Smooth muscle cell (in vitro differentiated cells): ENCODE measurements at regions not wholly inside any gene's neighbourhood (a gene's known extent, or its start where the extent isn't known, plus 50 kb on each side); places are given as distances from the start of the nearest gene placed in this dataset.

ENCODE experiments used
- DNase-seq: peaks from one replicate; lab custom pipeline; 2025; ENCODE audit not compliant: unreplicated experiment; lab: John Stamatoyannopoulos, UW
- H2AFZ ChIP-seq: fragments of 200-600 bp; sonication (generic); 2 replicates; pipeline ENCODE4 v1.6.0; 2016; ENCODE audit warnings: antibody characterized with exemption, low read depth, mild to moderate bottlenecking
- H3F3A ChIP-seq: fragments of 200-600 bp; sonication (generic); 2 replicates; pipeline ENCODE4 v1.6.0; 2017; ENCODE audit warnings: antibody characterized with exemption, low read depth
- H3K27ac ChIP-seq: fragments of 200-600 bp; sonication (generic); 2 replicates; pipeline ENCODE4 v1.5.1; 2016; ENCODE audit warnings: low read depth, mild to moderate bottlenecking
- H3K27me3 ChIP-seq: fragments of 200-600 bp; sonication (generic); 2 replicates; pipeline ENCODE4 v1.6.1; 2016; ENCODE audit warnings: low read depth, mild to moderate bottlenecking
- H3K36me3 ChIP-seq: fragments of 200-600 bp; sonication (generic); 2 replicates; pipeline ENCODE4 v1.5.1; 2016; ENCODE audit warnings: low read depth
- H3K4me1 ChIP-seq: fragments of 200-600 bp; sonication (generic); 2 replicates; pipeline ENCODE4 v1.5.1; 2016; ENCODE audit warnings: low read depth
- H3K4me2 ChIP-seq: fragments of 200-600 bp; sonication (generic); 2 replicates; pipeline ENCODE4 v1.6.0; 2016; ENCODE audit warnings: mild to moderate bottlenecking
- H3K4me3 ChIP-seq: fragments of 200-600 bp; sonication (generic); 2 replicates; pipeline ENCODE4 v1.5.1; 2016; ENCODE audit warnings: mild to moderate bottlenecking
- H3K79me2 ChIP-seq: fragments of 200-600 bp; sonication (generic); 2 replicates; pipeline ENCODE4 v1.6.0; 2016; ENCODE audit warnings: low read depth, mild to moderate bottlenecking
- H3K9ac ChIP-seq: fragments of 200-600 bp; sonication (generic); 2 replicates; pipeline ENCODE4 v1.6.0; 2016; ENCODE audit warnings: low read depth
- H3K9me3 ChIP-seq: fragments of 200-600 bp; sonication (generic); replicated peaks from 2 replicates; pipeline ENCODE4 v1.5.1; 2016; ENCODE audit warnings: low read depth
- H4K20me1 ChIP-seq: fragments of 200-600 bp; sonication (generic); 2 replicates; pipeline ENCODE4 v1.6.0; 2016; ENCODE audit warnings: low read depth
- CTCF ChIP-seq: fragments of 200-600 bp; sonication (generic); IDR thresholded peaks from 2 replicates; pipeline ENCODE4 v1.5.1; 2017; ENCODE audit warnings: borderline replicate concordance, mild to moderate bottlenecking, antibody characterized with exemption; ENCODE audit not compliant: insufficient read depth, poor library complexity, severe bottlenecking
- WGBS: methylation state at CpG from one replicate; pipeline ENCODE4 v1.1.7; 2016; ENCODE audit warnings: low lambda C conversion rate; 5-methylcytosine and 5-hydroxymethylcytosine counted together

GRCh38 chr12:93195511-93195910 lies 182.2 kb upstream of the NUDT4 start:
- no peaks in the 10 kb centered on the region for H3K27me3 ChIP-seq
- H3K4me1 ChIP-seq, result no peaks in the 10 kb centered on the region
- WGBS, result 90% methylated on average over 4 of the region's 4 CpGs
- no peak overlapping the region for H3K27ac ChIP-seq
- no peak for TF ChIP-seq CTCF
- H4K20me1 ChIP-seq, result no peaks in the 10 kb centered on the region
- H3K4me3 ChIP-seq, result no peak overlapping the region
- H3K4me2 ChIP-seq, result no peak overlapping the region
- H3K36me3 ChIP-seq, result no peaks in the 10 kb centered on the region
- no peaks in the 10 kb centered on the region for H3K9me3 ChIP-seq
- DNase-seq, result no peak
- no peaks in the 10 kb centered on the region for H3K79me2 ChIP-seq
- H2AFZ ChIP-seq, result no peak overlapping the region
- H3F3A ChIP-seq, result peaks cover 9% of the 10 kb centered on the region
- H3K9ac ChIP-seq, result no peak overlapping the region

DNA sequence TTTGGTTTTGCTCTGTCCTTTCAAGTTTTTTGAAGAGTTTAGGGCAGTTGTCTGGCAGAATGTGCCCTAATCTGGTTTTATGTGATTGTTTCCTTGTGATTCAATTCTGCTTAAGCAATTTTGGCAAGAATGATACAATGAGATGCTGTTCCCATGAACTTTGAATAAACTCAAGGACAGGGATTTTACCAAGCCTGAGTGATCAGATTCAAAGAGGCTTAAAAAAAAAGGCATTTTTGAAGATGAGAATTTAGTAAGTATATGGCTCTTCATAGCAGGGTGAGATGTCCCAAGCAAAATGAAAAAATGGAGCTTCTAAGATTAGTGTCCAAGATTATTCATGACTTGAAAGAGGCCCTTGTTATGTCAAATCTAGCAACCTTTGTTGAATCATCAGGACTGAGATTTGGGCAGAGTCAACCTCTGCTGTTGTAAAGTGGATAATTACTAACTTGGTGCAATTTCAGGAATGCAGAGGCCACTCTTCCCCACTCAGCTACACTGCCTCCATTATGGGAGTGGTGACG lies 180.6 kb upstream of the NUDT4 start:
- Histone ChIP-seq H3K9me3 (no peaks in the 10 kb centered on the region), H3K36me3 (no peaks in the 10 kb centered on the region), H4K20me1 (no peaks in the 10 kb centered on the region), H3K79me2 (no peaks in the 10 kb centered on the region), H3F3A (peaks cover 9% of the 10 kb centered on the region), H2AFZ (no peak overlapping the region), H3K27me3 (no peaks in the 10 kb centered on the region), H3K4me1 (no peaks in the 10 kb centered on the region), H3K4me3 (no peak overlapping the region), H3K27ac (peak overlapping the region; percentile 74), H3K9ac (no peak overlapping the region), H3K4me2 (peak overlapping the region; percentile 60)
- no peak for TF ChIP-seq CTCF
- no peak for DNase-seq
- 33% methylated on average over 1 of the region's 1 CpG for WGBS

DNA sequence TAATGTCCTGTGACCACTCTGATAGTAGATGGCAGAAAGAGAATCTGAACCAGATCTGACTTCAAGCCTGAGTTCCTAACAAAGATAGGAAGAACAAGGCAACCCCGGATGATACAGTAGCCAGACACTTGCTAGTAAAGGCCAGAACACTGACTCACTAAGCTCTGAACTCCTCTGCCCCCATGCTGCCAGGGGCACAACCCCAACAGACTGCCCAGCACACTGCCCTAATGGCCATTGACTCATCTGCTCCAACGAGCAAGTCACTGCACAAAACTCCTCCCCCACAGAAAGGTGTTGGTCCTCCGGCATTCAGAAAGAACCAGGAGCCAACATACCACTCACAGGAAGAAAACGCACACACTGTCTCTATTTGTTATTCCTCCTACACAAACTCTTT lies 179.6 kb upstream of the NUDT4 start:
- no peaks in the 10 kb centered on the region for H3K9me3 ChIP-seq
- H3K4me1 ChIP-seq, result no peaks in the 10 kb centered on the region
- WGBS, result 6% methylated on average over 4 of the region's 4 CpGs
- no peak overlapping the region for H3K4me3 ChIP-seq
- no peaks in the 10 kb centered on the region for H3K27me3 ChIP-seq
- no peak for TF ChIP-seq CTCF
- H3K36me3 ChIP-seq, result no peaks in the 10 kb centered on the region
- peak overlapping the region; percentile 24 for H3K9ac ChIP-seq
- H3K27ac ChIP-seq, result peak overlapping the region; percentile 74
- DNase-seq, result no peak
- peaks cover 9% of the 10 kb centered on the region for H3F3A ChIP-seq
- H3K4me2 ChIP-seq, result peak overlapping the region; percentile 60
- no peaks in the 10 kb centered on the region for H4K20me1 ChIP-seq
- no peak overlapping the region for H2AFZ ChIP-seq
- H3K79me2 ChIP-seq, result no peaks in the 10 kb centered on the region

DNA sequence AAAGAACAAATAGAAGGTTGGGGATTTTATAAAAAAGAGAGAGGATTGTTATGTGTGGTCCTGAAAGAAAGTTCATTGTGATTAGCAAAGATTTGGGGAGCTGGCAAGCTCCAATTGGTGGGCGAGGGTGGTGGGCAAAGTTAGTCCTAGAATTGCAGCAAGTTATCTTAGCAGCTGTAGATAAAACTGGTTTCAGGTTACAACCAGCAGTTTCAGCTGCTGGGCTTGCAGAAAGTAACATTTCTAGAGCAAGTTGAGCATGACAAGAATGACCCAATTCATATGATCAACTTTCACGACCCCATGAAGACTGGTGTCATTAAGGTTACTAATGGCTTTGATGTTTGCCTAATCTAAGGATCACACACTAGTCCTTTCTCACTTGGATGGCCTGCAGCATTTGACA lies 177.9 kb upstream of the NUDT4 start:
- no peak for TF ChIP-seq CTCF
- Histone ChIP-seq H3K27me3 (no peaks in the 10 kb centered on the region), H3K27ac (no peak overlapping the region), H3K4me1 (no peaks in the 10 kb centered on the region), H3K4me2 (peak overlapping the region; percentile 38), H3K9ac (no peak overlapping the region), H3K9me3 (no peaks in the 10 kb centered on the region), H3K79me2 (no peaks in the 10 kb centered on the region), H3K4me3 (no peak overlapping the region), H4K20me1 (no peaks in the 10 kb centered on the region), H3F3A (peaks cover 9% of the 10 kb centered on the region), H3K36me3 (no peaks in the 10 kb centered on the region), H2AFZ (no peak overlapping the region)
- WGBS, result 17% methylated on average over 2 of the region's 2 CpGs
- DNase-seq, result no peak
